ENCODE measurements at regions not wholly inside any gene's neighbourhood (a gene's known extent, or its start where the extent isn't known, plus 50 kb on each side); places are given as distances from the start of the nearest gene placed in this dataset.

GRCh38 chr16:59612094-59612493 lies 878.0 kb upstream of the GOT2 start:
- Mint-ChIP-seq H3K36me3 (no peaks in the 10 kb centered on the region), H3K27ac (no peak overlapping the region), H3K27me3 (no peaks in the 10 kb centered on the region), H3K4me1 (no peaks in the 10 kb centered on the region), H3K4me3 (no peak overlapping the region), H3K9me3 (peaks cover 2 to 40% (median 16%) of the 10 kb centered on the region in 8 donors)
- Histone ChIP-seq H3K36me3 (ENCODE audit: insufficient read depth, low read length) (no peaks in the 10 kb centered on the region), H3K9me3 (ENCODE audit: control insufficient read depth in 1 of 2, low read length in 2 of 2) (no peaks in the 10 kb centered on the region), H3K27me3 (ENCODE audit: insufficient read depth, low read length) (no peaks in the 10 kb centered on the region), H3K4me3 (ENCODE audit: low read length in 2 of 2) (no peak overlapping the region), H3K27ac (ENCODE audit: low read depth, low read length) (no peak overlapping the region), H3K4me1 (ENCODE audit: insufficient read depth, low read length) (no peaks in the 10 kb centered on the region)
- ChIA-PET CTCF (ENCODE audit: partially characterized antibody) (no interaction called here), POLR2A (ENCODE audit: partially characterized antibody) (no interaction called here)
- DNase-seq = no peak
- intact Hi-C loops (cut with micrococcal nuclease) = no loop called here

- POLR2A ChIA-PET (ENCODE audit: partially characterized antibody) = no interaction called here
- Histone ChIP-seq H3K4me3 (ENCODE audit: low read length in 2 of 2) (no peak overlapping the region), H3K27ac (ENCODE audit: low read depth, low read length) (no peak overlapping the region), H3K9me3 (ENCODE audit: control insufficient read depth in 1 of 2, low read length in 2 of 2) (no peaks in the 10 kb centered on the region), H3K4me1 (ENCODE audit: insufficient read depth, low read length) (no peaks in the 10 kb centered on the region), H3K27me3 (ENCODE audit: insufficient read depth, low read length) (no peaks in the 10 kb centered on the region), H3K36me3 (ENCODE audit: insufficient read depth, low read length) (no peaks in the 10 kb centered on the region)
- intact Hi-C loops (cut with micrococcal nuclease) = no loop called here
- H3K4me1 Mint-ChIP-seq = no peaks in the 10 kb centered on the region
- H3K36me3 Mint-ChIP-seq = no peaks in the 10 kb centered on the region
- CTCF ChIA-PET (ENCODE audit: partially characterized antibody) = no interaction called here
- H3K27me3 Mint-ChIP-seq = no peaks in the 10 kb centered on the region
- no peak overlapping the region for H3K27ac Mint-ChIP-seq
- DNase-seq = no peak
- H3K9me3 Mint-ChIP-seq = peaks cover 3 to 36% (median 13%) of the 10 kb centered on the region in 8 donors
- H3K4me3 Mint-ChIP-seq = no peak overlapping the region
Measured at GRCh38 chr16:59611556-59611955, 877.4 kb upstream of the GOT2 start.

DNA sequence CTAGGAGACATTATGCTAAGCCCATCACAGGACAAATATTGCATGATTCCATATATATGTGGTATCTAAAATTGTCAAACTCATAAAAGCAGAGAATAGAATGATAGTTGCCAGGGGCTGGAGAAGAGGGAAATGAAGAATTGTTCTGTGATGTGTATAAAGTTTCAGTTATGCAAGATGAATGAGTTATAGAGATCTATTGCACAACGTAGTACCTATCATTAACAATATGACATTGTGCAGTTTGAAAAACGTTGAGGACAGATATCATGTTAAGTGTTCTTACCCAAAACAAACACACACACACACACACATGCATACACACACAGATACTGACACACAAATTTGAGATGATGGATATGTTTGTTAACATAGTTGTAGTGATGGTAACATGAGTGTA lies 871.6 kb upstream of the GOT2 start:
- CTCF ChIA-PET (ENCODE audit: partially characterized antibody) = no interaction called here
- Mint-ChIP-seq H3K9me3 (peaks cover 4 to 14% (median 9%) of the 10 kb centered on the region in 8 donors), H3K36me3 (no peaks in the 10 kb centered on the region), H3K27ac (no peak overlapping the region), H3K4me3 (no peak overlapping the region), H3K27me3 (no peaks in the 10 kb centered on the region), H3K4me1 (no peaks in the 10 kb centered on the region)
- intact Hi-C loops (cut with micrococcal nuclease) = no loop called here
- H3K27ac ChIP-seq (ENCODE audit: low read depth, low read length) = no peak overlapping the region
- peaks cover 0 to 3% of the 10 kb centered on the region in 2 donors for H3K9me3 ChIP-seq (ENCODE audit: control insufficient read depth in 1 of 2, low read length in 2 of 2)
- POLR2A ChIA-PET (ENCODE audit: partially characterized antibody) = no interaction called here
- H3K27me3 ChIP-seq (ENCODE audit: insufficient read depth, low read length) = no peaks in the 10 kb centered on the region
- H3K36me3 ChIP-seq (ENCODE audit: insufficient read depth, low read length) = no peaks in the 10 kb centered on the region
- no peak overlapping the region for H3K4me3 ChIP-seq (ENCODE audit: low read length in 2 of 2)
- no peaks in the 10 kb centered on the region for H3K4me1 ChIP-seq (ENCODE audit: insufficient read depth, low read length)
- no peak for DNase-seq

DNA sequence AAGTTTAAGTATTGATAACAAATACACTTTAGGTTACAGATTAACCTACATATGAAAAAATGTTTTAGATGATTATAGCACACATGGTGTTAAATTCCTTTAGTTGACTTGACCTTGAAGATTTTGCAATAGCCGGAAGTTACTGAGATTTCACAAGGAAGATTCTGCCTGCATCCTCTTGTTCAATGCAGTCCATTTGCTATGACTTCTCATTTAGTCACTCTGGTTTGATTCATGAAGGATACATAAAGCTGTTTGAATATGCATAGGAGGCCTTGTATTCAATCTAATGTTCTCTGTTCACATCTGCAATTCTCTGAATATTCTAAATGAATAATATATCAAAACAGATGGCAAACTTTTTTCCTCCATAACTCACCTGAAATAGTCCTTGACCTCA lies 870.2 kb upstream of the GOT2 start:
- Mint-ChIP-seq H3K27ac (no peak overlapping the region), H3K9me3 (peaks cover 3 to 14% (median 9%) of the 10 kb centered on the region in 8 donors), H3K4me3 (no peak overlapping the region), H3K36me3 (no peaks in the 10 kb centered on the region), H3K27me3 (no peaks in the 10 kb centered on the region), H3K4me1 (no peaks in the 10 kb centered on the region)
- ChIA-PET CTCF (ENCODE audit: partially characterized antibody) (no interaction called here), POLR2A (ENCODE audit: partially characterized antibody) (no interaction called here)
- Histone ChIP-seq H3K4me1 (ENCODE audit: insufficient read depth, low read length) (no peaks in the 10 kb centered on the region), H3K9me3 (ENCODE audit: control insufficient read depth in 1 of 2, low read length in 2 of 2) (peaks cover 0 to 3% of the 10 kb centered on the region in 2 donors), H3K27me3 (ENCODE audit: insufficient read depth, low read length) (no peaks in the 10 kb centered on the region), H3K27ac (ENCODE audit: low read depth, low read length) (no peak overlapping the region), H3K4me3 (ENCODE audit: low read length in 2 of 2) (no peak overlapping the region), H3K36me3 (ENCODE audit: insufficient read depth, low read length) (no peaks in the 10 kb centered on the region)
- DNase-seq = no peak
- intact Hi-C loops (cut with micrococcal nuclease) = no loop called here

DNA sequence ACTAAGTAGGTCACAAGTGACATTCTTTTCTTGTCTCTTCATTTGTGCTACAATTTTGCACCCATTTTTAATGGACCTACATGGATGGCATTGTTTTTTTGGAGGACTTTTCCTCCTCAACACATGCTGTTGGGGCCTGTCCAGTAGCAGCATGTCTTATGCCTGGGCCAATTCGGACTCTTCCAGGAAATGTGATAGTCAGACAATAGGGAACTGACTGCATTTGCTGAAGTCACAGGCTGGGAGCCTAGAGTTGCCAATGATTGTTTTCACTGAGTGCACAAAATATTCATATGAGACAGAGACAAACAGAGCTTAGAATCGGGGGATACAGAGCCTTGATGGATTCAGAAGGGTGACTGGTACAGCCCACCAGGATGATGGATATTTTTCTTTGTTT lies 867.3 kb upstream of the GOT2 start:
- Histone ChIP-seq H3K9me3 (ENCODE audit: control insufficient read depth in 1 of 2, low read length in 2 of 2) (peaks cover 0 to 3% of the 10 kb centered on the region in 2 donors), H3K4me1 (ENCODE audit: insufficient read depth, low read length) (no peaks in the 10 kb centered on the region), H3K27me3 (ENCODE audit: insufficient read depth, low read length) (no peaks in the 10 kb centered on the region), H3K36me3 (ENCODE audit: insufficient read depth, low read length) (no peaks in the 10 kb centered on the region), H3K4me3 (ENCODE audit: low read length in 2 of 2) (no peak overlapping the region), H3K27ac (ENCODE audit: low read depth, low read length) (no peak overlapping the region)
- Mint-ChIP-seq H3K36me3 (no peaks in the 10 kb centered on the region), H3K4me1 (no peaks in the 10 kb centered on the region), H3K27ac (no peak overlapping the region), H3K4me3 (no peak overlapping the region), H3K9me3 (peaks cover 0 to 17% (median 12%) of the 10 kb centered on the region in 8 donors), H3K27me3 (no peaks in the 10 kb centered on the region)
- no peak for DNase-seq
- ChIA-PET POLR2A (ENCODE audit: partially characterized antibody) (no interaction called here), CTCF (ENCODE audit: partially characterized antibody) (no interaction called here)
- intact Hi-C loops (cut with micrococcal nuclease) = no loop called here

DNA sequence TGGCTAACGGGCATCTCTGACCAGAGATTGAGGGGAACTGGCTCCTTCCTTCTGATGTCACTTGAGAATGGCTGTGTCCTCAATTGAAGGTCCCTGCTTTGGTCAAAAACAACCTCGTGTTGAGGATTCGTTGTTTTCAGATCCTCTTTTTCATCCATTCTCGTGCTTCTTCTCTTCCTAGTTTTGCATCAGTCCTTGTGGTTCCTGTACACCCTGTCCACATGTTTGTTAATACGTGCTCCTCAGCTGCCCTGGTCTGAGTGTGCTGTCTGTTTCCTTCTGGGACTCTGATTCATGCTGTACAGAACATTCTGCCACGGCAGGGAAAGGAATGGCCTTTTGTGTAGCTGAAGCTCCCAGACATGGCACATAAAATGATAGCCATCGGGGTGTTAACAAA lies 863.2 kb upstream of the GOT2 start:
- Histone ChIP-seq H3K27me3 (ENCODE audit: insufficient read depth, low read length) (no peaks in the 10 kb centered on the region), H3K4me1 (ENCODE audit: insufficient read depth, low read length) (no peaks in the 10 kb centered on the region), H3K36me3 (ENCODE audit: insufficient read depth, low read length) (no peaks in the 10 kb centered on the region), H3K27ac (ENCODE audit: low read depth, low read length) (no peak overlapping the region), H3K4me3 (ENCODE audit: low read length in 2 of 2) (no peak overlapping the region), H3K9me3 (ENCODE audit: control insufficient read depth in 1 of 2, low read length in 2 of 2) (peaks cover 0 to 3% of the 10 kb centered on the region in 2 donors)
- intact Hi-C loops (cut with micrococcal nuclease) = loop anchor here (2.0 kb wide), 1 partner anchor 20 kb away; no protein-coding TSS in a partner anchor
- Mint-ChIP-seq H3K9me3 (peaks cover 3 to 27% (median 17%) of the 10 kb centered on the region in 8 donors), H3K27me3 (no peaks in the 10 kb centered on the region), H3K27ac (no peak overlapping the region), H3K36me3 (no peaks in the 10 kb centered on the region), H3K4me1 (no peaks in the 10 kb centered on the region), H3K4me3 (no peak overlapping the region)
- CTCF ChIA-PET (ENCODE audit: partially characterized antibody) = no interaction called here
- no peak for DNase-seq
- POLR2A ChIA-PET (ENCODE audit: partially characterized antibody) = no interaction called here

- Mint-ChIP-seq H3K9me3 (peaks cover 3 to 29% (median 19%) of the 10 kb centered on the region in 8 donors), H3K4me1 (no peaks in the 10 kb centered on the region), H3K27ac (no peak overlapping the region), H3K4me3 (no peak overlapping the region), H3K36me3 (no peaks in the 10 kb centered on the region), H3K27me3 (no peaks in the 10 kb centered on the region)
- H3K4me3 ChIP-seq (ENCODE audit: low read length in 2 of 2) = no peak overlapping the region
- H3K27me3 ChIP-seq (ENCODE audit: insufficient read depth, low read length) = no peaks in the 10 kb centered on the region
- no peak for DNase-seq
- CTCF ChIA-PET (ENCODE audit: partially characterized antibody) = no interaction called here
- H3K9me3 ChIP-seq (ENCODE audit: control insufficient read depth in 1 of 2, low read length in 2 of 2) = peaks cover 0 to 3% of the 10 kb centered on the region in 2 donors
- no peaks in the 10 kb centered on the region for H3K36me3 ChIP-seq (ENCODE audit: insufficient read depth, low read length)
- POLR2A ChIA-PET (ENCODE audit: partially characterized antibody) = no interaction called here
- intact Hi-C loops (cut with micrococcal nuclease) = loop anchor here (2.0 kb wide), 1 partner anchor 20 kb away; no protein-coding TSS in a partner anchor
- no peak overlapping the region for H3K27ac ChIP-seq (ENCODE audit: low read depth, low read length)
- H3K4me1 ChIP-seq (ENCODE audit: insufficient read depth, low read length) = no peaks in the 10 kb centered on the region
Measured at GRCh38 chr16:59596693-59597092, 862.6 kb upstream of the GOT2 start.

GRCh38 chr16:59593194-59593661 lies 859.1 kb upstream of the GOT2 start:
- Mint-ChIP-seq H3K27me3 (no peaks in the 10 kb centered on the region), H3K4me3 (no peak overlapping the region), H3K9me3 (peaks cover 0 to 36% (median 25%) of the 10 kb centered on the region in 8 donors), H3K27ac (no peak overlapping the region), H3K36me3 (no peaks in the 10 kb centered on the region), H3K4me1 (no peaks in the 10 kb centered on the region)
- intact Hi-C loops (cut with micrococcal nuclease) = no loop called here
- no peaks in the 10 kb centered on the region for H3K27me3 ChIP-seq (ENCODE audit: insufficient read depth, low read length)
- DNase-seq = no peak
- no peaks in the 10 kb centered on the region for H3K36me3 ChIP-seq (ENCODE audit: insufficient read depth, low read length)
- no peak overlapping the region for H3K4me3 ChIP-seq (ENCODE audit: low read length in 2 of 2)
- POLR2A ChIA-PET (ENCODE audit: partially characterized antibody) = no interaction called here
- CTCF ChIA-PET (ENCODE audit: partially characterized antibody) = no interaction called here
- H3K27ac ChIP-seq (ENCODE audit: low read depth, low read length) = no peak overlapping the region
- H3K9me3 ChIP-seq (ENCODE audit: control insufficient read depth in 1 of 2, low read length in 2 of 2) = no peaks in the 10 kb centered on the region
- no peaks in the 10 kb centered on the region for H3K4me1 ChIP-seq (ENCODE audit: insufficient read depth, low read length)

Data from CD4-positive, alpha-beta memory T cell (primary cell).